ENCODE measurements at regions not wholly inside any gene's neighbourhood (a gene's known extent, or its start where the extent isn't known, plus 50 kb on each side); places are given as distances from the start of the nearest gene placed in this dataset.
"Not testable (repeated sequence)": the region's sequence is repeated elsewhere in the genome, so short reads cannot be mapped to it uniquely, and the experiment has no call there.

DNA sequence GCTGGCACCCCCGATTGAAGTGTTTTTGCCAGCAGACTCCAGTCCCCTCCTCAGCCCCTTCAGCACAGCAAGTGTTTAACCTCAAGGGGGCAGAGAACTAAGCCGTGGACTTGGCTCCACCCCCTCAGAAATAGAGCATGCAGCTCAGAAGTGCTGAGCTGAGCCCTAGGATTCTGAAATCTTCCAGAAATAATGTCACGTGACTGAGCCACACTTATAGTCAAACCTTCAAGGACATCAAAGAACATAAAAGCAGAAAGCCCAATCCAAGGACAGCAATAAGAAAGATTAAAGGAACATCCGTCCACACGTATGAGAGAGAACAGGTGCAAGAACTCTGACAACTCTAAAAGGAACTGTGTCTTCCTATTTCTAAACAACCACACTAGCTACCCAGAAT is 317.7 kb upstream of the LRFN5 start:
- DNase-seq (ENCODE audit: low spot score): no peak

DNA sequence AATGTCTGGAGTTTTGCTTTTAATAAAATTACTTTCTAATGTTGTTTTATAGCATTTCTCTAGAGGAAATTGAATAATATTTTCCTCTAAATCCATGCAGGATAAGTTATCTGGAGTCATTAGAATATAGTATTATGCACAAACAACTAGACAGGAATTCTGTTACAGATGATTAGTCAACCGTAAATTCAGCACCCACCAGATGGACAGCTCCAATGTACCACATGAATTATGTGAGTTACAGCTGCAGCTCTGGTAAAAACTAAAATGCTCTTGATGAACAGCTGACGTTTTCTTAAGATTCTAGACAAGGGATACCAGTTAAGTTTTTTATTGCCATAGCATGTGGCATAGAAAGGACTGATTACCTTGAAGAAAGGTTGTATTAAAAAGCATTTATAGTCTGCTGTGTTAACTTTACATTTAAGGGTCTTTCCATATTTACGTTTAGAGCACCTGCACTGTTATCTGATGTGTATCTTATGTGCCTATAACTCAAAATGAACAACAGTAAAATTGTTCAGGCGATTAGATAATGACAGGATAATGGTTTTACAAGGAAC is 321.4 kb upstream of the LRFN5 start:
- peak; percentile 18 for DNase-seq (ENCODE audit: low spot score)

DNA sequence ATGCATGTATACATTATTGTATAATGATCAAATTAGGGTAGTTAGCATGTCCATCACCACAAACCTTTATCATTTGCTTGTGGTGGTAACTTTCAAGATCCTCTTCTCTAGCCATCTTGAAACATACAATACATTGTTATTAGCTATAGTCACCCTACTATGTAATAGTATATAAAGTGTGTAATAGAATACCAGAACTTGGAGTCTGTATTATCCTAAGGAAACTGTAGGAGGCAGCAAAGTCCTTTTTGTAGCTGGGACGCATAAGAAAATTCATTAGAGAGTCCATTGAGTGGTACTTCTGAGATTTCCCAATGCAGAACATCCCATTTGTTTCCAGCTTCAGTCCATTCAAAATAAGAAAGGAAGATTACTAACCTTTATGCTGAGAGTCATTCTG is 325.9 kb upstream of the LRFN5 start:
- no peak for DNase-seq (ENCODE audit: low spot score)

DNA sequence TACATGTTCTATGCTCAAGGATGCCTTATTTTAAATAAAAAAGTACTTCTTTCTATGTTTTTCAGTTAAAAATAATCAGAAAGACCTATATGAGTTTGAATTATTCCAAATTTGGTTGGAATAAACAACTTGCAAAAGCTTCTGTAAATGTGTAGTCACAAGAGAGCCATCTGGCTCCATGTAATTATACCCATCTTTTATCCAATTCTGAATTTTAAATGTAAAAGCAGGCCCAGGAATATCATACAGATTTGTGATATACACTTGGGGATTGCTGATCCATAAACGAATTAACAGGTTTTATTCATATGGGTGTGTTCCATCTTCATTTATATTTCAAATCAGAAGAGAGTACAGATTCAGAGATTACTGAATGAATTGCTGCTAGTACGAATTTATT is 329.2 kb upstream of the LRFN5 start:
- DNase-seq (ENCODE audit: low spot score): no peak

DNA sequence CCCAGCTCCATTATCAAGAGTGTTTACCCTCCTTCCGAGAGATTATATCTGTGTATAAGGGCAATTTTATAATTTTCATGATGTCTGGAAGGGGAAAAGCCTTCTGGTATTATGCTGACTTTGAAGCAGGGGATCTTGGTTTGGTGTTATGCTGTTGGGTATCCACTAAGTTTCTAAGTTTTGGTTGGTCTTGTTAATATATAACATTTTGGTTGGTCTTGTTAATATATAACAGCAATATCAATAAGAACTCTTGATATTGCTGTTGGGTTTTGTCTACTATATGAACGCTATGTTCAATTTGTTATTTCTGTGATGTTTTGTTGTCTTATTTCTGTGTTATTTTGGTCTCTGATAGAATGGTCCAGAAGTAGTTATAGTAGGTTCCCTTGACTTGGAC is 349.2 kb upstream of the LRFN5 start:
- no peak for DNase-seq (ENCODE audit: low spot score)

DNA sequence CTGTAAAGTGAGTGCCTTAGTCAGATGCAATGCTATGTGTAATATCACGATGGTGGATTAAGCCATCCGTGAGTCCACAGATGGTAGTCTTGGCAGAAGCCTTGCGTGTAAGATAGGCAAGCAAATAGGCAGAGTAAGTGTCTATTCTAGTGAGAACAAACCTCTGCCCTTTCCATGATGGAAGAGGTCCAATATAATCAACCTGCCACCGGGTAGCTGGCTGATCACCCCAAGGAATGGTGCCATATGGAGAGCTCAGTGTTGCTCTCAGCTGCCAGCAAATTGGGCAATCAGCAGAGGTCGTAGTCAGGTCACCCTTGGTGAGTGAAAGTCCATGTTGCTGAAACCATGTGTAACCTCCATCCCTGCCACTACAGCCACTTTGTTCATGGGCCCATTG is 371.2 kb upstream of the LRFN5 start:
- DNase-seq (ENCODE audit: low spot score): no peak

DNA sequence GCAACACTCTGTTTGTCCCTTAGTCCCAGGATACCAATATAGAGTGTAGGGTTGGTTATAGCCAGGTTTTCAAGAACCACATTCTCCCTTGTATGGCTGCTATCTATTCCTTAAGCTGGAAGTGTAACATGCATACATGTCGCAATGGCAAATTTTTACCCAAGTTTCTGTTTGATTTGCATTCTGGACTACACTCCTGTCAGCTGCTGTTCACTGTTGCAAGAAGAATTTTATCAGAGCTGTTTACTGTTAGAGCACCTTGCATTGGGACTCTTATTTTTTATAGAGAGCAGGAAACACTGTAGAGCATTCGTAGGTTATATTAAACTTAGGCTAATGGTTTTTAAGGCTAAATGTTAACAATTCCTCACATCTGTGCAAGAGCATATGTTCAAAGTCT is 376.0 kb upstream of the LRFN5 start:
- no peak for DNase-seq (ENCODE audit: low spot score)

DNA sequence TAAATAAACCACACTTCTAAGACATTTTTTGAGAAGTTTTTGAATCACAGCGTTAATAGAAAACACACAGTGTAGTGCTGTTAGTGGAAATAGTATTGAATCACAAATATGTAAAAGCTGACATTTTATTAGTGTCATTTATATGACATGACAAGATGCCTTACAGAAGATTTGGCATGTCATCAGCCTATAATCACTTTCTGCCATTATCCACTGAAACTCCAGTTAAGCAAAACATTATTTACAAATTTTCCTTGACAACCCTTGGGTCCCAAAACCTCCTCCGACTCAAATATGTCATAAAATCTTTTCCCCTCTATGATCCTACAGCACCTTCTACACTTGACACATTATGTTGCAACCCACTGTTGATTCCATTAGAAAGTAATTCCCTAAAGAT is 376.9 kb upstream of the LRFN5 start:
- no peak for DNase-seq (ENCODE audit: low spot score)

DNA sequence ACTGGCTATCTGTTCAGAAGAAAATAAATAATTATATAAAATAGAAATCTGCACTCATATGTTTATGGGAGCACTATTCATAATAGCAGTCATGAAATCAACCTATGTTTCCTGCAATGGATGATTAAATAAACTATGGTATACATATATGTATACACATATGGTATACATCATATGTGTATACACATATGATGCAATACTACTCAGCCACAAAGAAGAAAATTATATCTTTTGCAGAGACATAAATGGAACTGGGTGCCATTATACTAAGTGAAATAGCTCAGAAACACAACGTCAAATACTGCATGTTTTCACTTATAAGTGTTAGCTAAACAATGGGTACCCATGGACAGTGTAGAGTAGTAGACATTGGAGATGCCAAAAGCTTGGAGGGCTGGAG is 381.2 kb upstream of the LRFN5 start:
- no peak for DNase-seq (ENCODE audit: low spot score)

DNA sequence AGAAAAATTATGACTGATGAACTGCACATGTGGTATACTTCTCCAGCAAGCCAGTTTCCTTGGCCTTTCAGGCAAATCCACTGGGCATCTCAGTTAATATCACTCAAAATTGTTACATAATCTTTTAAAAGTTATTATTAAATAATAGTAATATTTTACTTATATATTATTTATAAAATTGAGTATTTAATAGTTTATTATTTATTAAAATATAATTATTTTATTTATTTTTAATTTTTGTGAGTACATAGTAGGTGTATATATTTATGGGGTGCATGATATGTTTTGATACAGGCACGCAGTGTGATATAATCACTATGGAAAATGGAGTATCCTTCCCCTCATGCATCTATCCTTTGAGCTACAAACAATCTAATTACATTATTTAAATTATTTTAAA is 384.1 kb upstream of the LRFN5 start:
- no peak for DNase-seq (ENCODE audit: low spot score)

DNA sequence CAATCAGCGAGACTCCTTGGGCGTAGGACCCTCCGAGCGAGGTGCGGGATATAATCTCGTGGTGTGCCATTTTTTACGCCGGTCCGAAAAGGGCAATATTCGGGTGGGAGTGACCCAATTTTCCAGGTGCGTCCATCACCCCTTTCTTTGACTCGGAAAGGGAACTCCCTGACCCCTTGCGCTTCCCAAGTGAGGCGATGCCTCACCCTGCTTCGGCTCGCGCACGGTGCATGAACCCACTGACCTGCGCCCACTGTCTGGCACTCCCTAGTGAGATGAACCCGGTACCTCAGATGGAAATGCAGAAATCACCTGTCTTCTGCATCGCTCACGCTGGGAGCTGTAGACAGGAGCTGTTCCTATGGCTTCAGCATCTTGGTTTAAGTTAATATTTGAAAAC is 391.7 kb upstream of the LRFN5 start:
- DNase-seq (ENCODE audit: low spot score): not testable (repeated sequence)

DNA sequence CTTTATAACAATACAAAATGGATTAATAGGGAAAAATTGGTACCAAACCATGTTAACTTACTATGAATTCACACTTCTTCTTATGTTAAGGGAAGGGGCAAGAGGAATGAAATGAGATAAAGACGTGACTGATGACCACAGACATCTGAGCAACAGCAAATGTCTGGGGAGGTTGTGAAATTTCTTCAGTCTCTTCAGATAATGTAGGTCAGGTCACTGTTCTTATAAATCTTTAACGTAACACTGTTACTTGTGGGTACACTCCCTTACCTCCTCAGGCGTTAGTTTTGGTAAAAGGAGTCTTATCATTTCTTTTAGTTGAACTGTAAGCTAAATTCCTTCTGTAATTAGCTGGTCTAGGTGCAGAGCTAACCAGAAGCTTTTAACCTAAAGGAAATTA is 405.0 kb upstream of the LRFN5 start:
- no peak for DNase-seq (ENCODE audit: low spot score)

DNA sequence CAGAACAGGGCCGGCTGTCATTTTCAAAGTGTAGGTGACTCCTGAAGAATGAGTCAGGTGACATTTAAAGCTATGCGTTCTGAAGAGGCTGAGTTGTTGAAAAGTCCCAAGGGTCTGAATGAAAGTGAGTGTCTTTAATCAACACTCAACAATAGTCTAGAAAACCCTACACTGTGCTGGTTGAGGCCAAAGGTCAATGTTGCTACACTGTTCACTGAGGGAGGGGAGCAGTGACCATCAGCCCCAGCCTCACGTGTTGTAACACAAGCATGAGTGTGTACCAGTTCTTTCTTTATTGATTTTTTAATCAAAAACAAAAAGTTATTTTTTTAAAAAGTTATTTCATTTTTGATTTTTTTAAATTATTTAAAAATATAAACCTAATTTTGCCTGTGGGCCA is 418.8 kb upstream of the LRFN5 start:
- DNase-seq (ENCODE audit: low spot score): no peak

DNA sequence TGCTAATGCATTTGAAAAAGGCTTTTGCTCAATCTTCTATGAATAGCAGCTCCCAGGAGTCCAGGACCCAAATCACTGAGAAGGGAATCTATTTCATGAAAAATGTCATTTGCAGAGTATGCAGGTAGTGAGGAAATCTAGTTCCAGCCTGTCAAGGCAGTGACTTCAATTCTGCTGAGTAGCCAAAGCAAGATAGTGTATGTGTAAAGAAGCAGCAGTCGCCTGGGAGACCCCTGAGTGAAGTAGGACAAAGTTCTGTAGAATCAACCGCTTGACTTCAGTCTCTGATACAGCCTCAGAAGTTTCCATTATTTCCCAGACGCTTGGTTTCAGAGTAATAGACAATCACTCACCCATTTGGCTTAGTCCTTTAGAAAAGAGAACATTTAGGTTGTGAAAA is 435.6 kb upstream of the LRFN5 start:
- DNase-seq (ENCODE audit: low spot score): no peak

DNA sequence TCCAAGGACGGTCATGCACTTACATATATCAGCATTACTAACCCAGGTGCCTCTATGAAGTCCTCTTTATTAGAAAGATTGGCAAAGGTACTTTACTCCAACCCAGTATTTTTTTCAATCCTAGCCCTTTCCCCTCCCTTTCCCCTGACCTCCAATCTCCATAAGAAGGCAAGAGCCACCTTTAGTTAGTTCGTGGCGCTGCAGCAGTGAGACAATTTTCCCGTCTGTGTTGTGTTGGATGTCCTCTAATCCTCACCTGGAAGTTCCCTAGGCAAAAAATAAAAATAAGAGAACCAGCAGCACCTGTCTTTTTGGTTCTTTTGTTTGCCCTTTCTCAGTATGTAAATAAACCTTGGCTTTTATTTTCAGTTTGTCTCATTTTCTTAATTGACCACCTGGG is 439.6 kb upstream of the LRFN5 start:
- no peak for DNase-seq (ENCODE audit: low spot score)

DNA sequence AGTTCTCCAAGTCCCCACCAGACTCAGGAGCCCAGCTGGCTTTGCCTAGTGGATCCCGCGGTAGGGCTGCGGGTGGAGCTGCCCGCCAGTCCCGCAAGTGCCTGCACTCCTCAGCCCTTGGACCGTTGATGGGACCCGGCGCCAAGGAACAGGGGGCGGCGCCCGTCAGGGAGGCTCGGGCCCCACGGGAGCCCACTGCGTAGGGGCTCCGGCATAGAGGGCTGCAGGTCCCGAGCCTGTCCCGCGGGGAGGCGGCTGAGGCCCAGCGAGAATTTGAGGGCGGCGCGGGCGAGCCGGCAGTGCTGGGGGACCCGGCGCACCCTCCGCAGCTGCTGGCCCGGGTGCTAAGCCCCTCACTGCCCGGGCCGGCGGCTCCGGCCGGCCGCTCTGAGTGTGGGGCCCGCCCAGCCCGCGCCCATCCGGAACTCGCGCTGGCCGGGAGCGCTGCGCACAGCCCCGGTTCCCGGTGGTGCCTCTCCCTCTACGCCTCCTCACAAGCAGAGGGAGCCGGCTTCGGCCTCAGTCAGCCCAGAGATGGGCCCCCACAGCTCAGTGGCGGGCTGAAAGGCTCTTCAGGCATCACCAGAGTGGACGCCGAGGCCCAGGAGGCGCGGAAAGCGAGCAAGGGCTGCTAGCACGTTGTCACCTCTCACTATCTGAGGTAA is 452.4 kb upstream of the LRFN5 start:
- DNase-seq (ENCODE audit: low spot score): no peak

DNA sequence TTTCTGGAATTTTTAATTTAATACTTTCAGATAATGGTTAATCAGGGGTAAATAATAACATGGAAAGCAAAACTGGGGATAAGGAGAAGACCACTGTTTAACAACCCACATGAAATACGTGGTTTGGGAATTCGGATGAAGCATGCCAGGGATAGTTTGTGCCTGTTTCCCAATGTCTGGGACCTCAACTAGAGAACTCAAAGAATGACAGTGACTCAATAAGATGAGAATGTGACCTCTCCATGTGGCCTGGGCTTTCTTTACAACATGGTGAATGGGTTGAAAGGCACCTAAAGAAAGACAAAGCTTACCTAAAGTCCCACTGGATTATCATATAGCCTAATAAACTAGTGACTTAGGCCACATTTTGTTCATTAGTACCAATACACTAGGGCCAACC is 460.3 kb upstream of the LRFN5 start:
- no peak for DNase-seq (ENCODE audit: low spot score)

DNA sequence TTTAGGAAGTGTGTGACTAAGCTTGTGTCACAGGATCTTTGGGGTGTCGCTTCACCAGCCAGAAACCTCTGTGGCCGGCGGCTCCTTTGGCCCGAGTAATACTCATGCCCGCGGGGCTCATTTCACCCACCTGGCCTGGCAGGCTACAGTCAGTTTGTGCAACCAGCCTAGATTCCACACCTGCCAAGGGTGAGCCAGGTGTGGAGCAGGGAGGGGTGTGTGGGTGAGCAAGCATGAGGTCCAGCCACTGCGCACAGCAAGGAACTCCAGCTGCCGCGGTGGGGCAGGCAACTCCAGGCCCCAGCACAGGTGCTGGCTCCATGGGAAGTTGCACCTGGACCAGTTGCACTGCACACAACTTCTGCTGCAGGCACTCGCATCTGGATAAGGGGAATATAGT is 462.3 kb upstream of the LRFN5 start:
- peak; percentile 39 for DNase-seq (ENCODE audit: low spot score)

DNA sequence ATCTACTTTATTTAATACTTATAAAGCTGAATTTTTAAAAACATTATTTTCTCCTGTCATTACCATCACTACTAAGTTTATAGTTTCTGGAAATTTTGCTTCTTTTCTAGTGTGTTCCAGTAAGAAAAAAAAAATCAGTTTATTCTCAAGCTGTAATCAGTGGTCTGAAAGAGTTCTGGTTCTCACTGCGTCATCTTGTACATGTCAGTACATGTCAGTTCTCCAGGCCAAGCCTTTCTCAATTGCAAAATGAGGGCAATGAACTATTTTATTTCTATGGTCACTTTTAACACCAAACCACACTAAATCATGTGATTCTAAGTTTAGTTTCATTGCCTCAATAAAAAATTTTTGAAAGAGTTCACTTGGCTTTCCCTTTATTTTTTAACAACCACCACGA is 468.9 kb upstream of the LRFN5 start:
- DNase-seq (ENCODE audit: low spot score): no peak

DNA sequence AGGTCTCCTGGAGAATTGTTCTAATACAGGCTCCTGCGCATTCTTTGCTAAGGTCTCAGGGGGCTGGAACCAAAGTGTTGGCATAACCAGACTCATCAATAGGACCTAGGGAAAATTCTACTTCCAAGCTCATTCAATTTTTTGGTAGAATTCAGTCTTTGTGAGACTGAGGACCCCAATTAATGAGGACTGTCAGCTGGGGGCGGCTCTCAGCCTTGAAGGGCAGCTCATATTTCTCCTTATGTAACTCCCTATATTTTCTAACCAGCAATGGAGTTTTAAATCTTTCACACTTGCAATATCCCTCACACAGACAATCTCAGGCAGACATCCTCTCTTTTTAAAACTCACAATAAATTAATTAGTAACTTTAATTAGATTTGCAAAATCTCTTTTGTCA is 476.4 kb upstream of the LRFN5 start:
- no peak for DNase-seq (ENCODE audit: low spot score)

DNA sequence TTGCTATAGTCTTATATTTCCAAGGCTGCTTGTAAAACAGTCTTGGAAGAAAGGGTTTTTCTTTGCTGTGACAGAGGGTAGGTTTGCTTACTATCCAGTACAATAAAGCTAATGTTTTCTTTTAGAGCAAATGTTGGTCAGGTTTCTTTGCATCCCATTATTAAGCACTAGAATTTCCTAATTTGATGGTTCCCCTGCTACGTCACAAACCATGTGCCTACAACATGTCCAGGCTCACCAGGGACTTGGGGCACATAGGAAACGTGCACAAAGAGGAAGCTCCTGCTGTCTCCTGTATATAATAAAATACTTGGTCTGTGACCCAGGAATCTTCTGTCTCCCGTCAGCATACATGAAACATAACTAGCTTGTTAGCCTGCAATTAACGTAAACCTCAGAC is 486.3 kb upstream of the LRFN5 start:
- no peak for DNase-seq (ENCODE audit: low spot score)

DNA sequence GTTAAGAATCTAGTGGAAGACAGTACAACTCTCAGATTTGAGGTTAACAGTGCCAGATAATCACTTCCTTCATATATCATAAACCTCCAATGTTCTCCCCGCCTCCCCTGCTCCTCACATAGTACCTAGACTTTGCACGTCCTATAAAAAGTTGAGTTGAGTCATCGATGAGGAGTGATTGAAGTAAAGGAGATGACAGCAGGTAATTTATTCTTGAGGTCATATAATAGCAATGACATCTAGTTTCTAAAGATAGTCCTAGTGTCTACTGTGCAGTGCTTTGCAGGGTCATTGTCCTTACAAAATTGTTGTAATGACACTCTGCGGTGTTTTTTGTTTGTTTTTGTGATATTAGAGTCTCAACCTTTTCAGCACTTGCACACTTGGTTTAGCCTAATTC is 510.5 kb upstream of the LRFN5 start:
- peak; percentile 1 for DNase-seq (ENCODE audit: low spot score)

DNA sequence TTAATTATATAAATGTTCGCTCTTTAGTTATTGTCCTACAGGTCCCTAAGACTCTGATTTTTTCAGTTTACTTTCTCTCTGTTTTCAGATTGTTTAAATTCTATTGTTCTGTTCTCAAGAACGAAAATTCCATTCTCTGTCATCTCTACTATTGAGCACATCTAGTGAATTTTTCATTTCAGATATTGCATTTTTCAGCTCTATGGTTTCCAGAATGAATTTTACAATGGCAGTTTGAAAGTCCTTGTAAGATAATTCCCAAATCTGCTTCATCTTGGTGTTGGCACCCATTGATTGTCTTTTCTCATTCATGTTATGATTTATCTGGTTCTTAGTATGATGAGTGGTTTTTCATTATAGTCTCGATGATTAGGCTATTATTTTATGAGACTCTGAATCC is 519.6 kb upstream of the LRFN5 start:
- DNase-seq (ENCODE audit: low spot score): no peak

DNA sequence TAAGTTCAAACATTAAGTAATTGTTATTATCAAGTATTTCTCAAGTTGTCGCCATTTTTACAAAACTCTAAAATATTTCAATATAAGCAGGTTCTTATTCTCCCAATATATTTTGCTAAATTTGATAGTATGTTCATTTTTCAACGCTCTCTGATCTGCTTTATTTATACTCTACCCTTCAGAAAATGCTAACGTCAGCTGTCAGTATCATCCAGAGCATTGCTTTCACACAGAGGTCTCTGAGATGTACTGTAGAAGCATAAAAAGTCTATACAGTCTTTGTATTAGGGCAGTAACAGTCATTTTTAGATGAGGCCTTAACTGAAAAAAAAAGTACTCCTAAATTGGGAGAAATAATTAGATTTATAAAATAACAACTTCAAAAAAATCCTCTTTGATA is 533.1 kb upstream of the LRFN5 start:
- DNase-seq (ENCODE audit: low spot score): no peak

DNA sequence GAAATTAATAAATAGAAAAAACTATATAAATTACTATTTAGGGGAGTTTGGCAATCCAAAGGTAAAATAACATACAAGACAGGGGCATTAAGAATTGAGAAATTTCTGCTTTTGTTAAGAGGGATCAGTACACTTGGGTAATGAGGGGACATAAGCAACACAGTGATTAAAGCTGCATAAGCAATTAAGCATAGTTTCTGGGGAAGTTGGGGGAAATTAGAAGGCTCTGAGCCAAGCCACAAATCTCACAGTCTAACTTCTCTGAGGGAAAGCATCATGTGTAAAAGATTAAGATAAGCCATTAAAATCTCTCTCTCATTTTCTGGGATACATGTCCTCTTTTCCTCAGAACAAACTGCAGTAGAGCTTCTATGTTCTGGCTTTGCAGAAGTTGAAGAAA is 533.9 kb upstream of the LRFN5 start:
- DNase-seq (ENCODE audit: low spot score): no peak
